Stimulated activated naive CD8-positive, alpha-beta T cell treated with anti-CD3 and anti-CD28 coated beads, Interleukin-15, amount 100 ng/mL, for 72 hours (primary cell): ENCODE measurements at regions not wholly inside any gene's neighbourhood (a gene's known extent, or its start where the extent isn't known, plus 50 kb on each side); places are given as distances from the start of the nearest gene placed in this dataset.
A peak's percentile ranks its signal among the peaks of the same experiment; 100 is the strongest.

Experiments
- ATAC-seq: fragments of 150-1000 bp; cut with Tn5 transposase; 2 replicates; pipeline ENCODE4 v1.10.0; 2021; ENCODE audit warnings: mild to moderate bottlenecking, moderate library complexity
- DNase-seq, 2 donors: peaks; one replicate each; pipeline ENCODE4 v3.0.0; 2021 to 2022
- H3K27ac Mint-ChIP-seq, 2 donors: one replicate each; pipeline ENCODE4 v1.8.0; 2022; ENCODE audit warnings: mild to moderate bottlenecking in 2 of 2, mixed read lengths in 2 of 2, moderate library complexity in 2 of 2
- H3K27me3 Mint-ChIP-seq: one replicate; pipeline ENCODE4 v1.8.0; 2022; ENCODE audit warnings: mixed read lengths
- H3K4me1 Mint-ChIP-seq: one replicate; pipeline ENCODE4 v1.8.0; 2022; ENCODE audit warnings: mild to moderate bottlenecking, mixed read lengths
- H3K4me3 Mint-ChIP-seq, 2 donors: one replicate each; pipeline ENCODE4 v1.8.0; 2022; ENCODE audit warnings: mild to moderate bottlenecking in 2 of 2, mixed read lengths in 2 of 2, moderate library complexity in 1 of 2
- H3K9me3 Mint-ChIP-seq, 2 donors: one replicate each; pipeline ENCODE4 v1.8.0; 2022; ENCODE audit warnings: mixed read lengths in 2 of 2

- Mint-ChIP-seq H3K4me3 (no peak overlapping the region), H3K9me3 (no peaks in the 10 kb centered on the region), H3K27ac (no peak overlapping the region), H3K4me1 (no peaks in the 10 kb centered on the region), H3K27me3 (peaks cover 7% of the 10 kb centered on the region)
- DNase-seq (no peak), ATAC-seq (no peak)
These were observed 363.4 kb upstream of the PLXNA2 start for GRCh38 chr1:208607616-208608015.

GRCh38 chr1:208614610-208615009 is 370.4 kb upstream of the PLXNA2 start:
- Mint-ChIP-seq H3K27ac (no peak overlapping the region), H3K4me1 (no peaks in the 10 kb centered on the region), H3K9me3 (peaks cover 8 to 12% of the 10 kb centered on the region in 2 donors), H3K4me3 (no peak overlapping the region), H3K27me3 (no peaks in the 10 kb centered on the region)
- ATAC-seq (no peak), DNase-seq (no peak)

GRCh38 chr1:208615371-208615770 is 371.2 kb upstream of the PLXNA2 start:
- Mint-ChIP-seq H3K27me3 (no peaks in the 10 kb centered on the region), H3K9me3 (peaks cover 8 to 16% of the 10 kb centered on the region in 2 donors), H3K4me1 (no peaks in the 10 kb centered on the region), H3K4me3 (no peak overlapping the region), H3K27ac (no peak overlapping the region)
- no peak for DNase-seq
- no peak for ATAC-seq

- DNase-seq (no peak), ATAC-seq (no peak)
- Mint-ChIP-seq H3K27ac (no peak overlapping the region), H3K9me3 (peaks cover 8 to 21% of the 10 kb centered on the region in 2 donors), H3K27me3 (no peaks in the 10 kb centered on the region), H3K4me1 (no peaks in the 10 kb centered on the region), H3K4me3 (no peak overlapping the region)
These were observed 372.6 kb upstream of the PLXNA2 start for GRCh38 chr1:208616776-208617175.

- no peak for ATAC-seq
- no peaks in the 10 kb centered on the region for H3K9me3 Mint-ChIP-seq
- no peaks in the 10 kb centered on the region for H3K27me3 Mint-ChIP-seq
- no peaks in the 10 kb centered on the region for H3K4me1 Mint-ChIP-seq
- H3K4me3 Mint-ChIP-seq = no peak overlapping the region
- DNase-seq = no peak
- peak overlapping the region in 1 of 2 donors; percentile 58 for H3K27ac Mint-ChIP-seq
These were observed 384.1 kb upstream of the PLXNA2 start for GRCh38 chr1:208628022-208628914.

GRCh38 chr1:208631092-208631491 is 386.9 kb upstream of the PLXNA2 start:
- Mint-ChIP-seq H3K27ac (no peak overlapping the region), H3K4me3 (no peak overlapping the region), H3K4me1 (no peaks in the 10 kb centered on the region), H3K27me3 (no peaks in the 10 kb centered on the region), H3K9me3 (no peaks in the 10 kb centered on the region)
- no peak for DNase-seq
- ATAC-seq = no peak

GRCh38 chr1:208631506-208631905 is 387.3 kb upstream of the PLXNA2 start:
- ATAC-seq = no peak
- Mint-ChIP-seq H3K9me3 (no peaks in the 10 kb centered on the region), H3K4me3 (no peak overlapping the region), H3K27me3 (no peaks in the 10 kb centered on the region), H3K27ac (no peak overlapping the region), H3K4me1 (no peaks in the 10 kb centered on the region)
- DNase-seq = no peak

GRCh38 chr1:208634346-208635140 is 390.4 kb upstream of the PLXNA2 start:
- Mint-ChIP-seq H3K9me3 (no peaks in the 10 kb centered on the region), H3K27me3 (peaks cover 8% of the 10 kb centered on the region), H3K27ac (no peak overlapping the region), H3K4me1 (no peaks in the 10 kb centered on the region), H3K4me3 (no peak overlapping the region)
- ATAC-seq (no peak), DNase-seq (no peak)

- ATAC-seq (no peak), DNase-seq (no peak)
- Mint-ChIP-seq H3K27ac (no peak overlapping the region), H3K9me3 (no peaks in the 10 kb centered on the region), H3K4me1 (no peaks in the 10 kb centered on the region), H3K27me3 (peaks cover 17% of the 10 kb centered on the region), H3K4me3 (no peak overlapping the region)
These were observed 393.0 kb upstream of the PLXNA2 start for GRCh38 chr1:208637181-208637580.

GRCh38 chr1:208639382-208639781 is 395.2 kb upstream of the PLXNA2 start:
- ATAC-seq = no peak
- Mint-ChIP-seq H3K27me3 (peaks cover 17% of the 10 kb centered on the region), H3K9me3 (no peaks in the 10 kb centered on the region), H3K4me3 (no peak overlapping the region), H3K4me1 (no peaks in the 10 kb centered on the region), H3K27ac (no peak overlapping the region)
- no peak for DNase-seq

- Mint-ChIP-seq H3K4me1 (no peaks in the 10 kb centered on the region), H3K4me3 (no peak overlapping the region), H3K27me3 (peaks cover 17% of the 10 kb centered on the region), H3K27ac (peak overlapping the region in 1 of 2 donors; percentile 28), H3K9me3 (no peaks in the 10 kb centered on the region)
- ATAC-seq = no peak
- DNase-seq = no peak
These were observed 396.1 kb upstream of the PLXNA2 start for GRCh38 chr1:208640295-208640694.

- no peaks in the 10 kb centered on the region for H3K4me1 Mint-ChIP-seq
- H3K9me3 Mint-ChIP-seq = no peaks in the 10 kb centered on the region
- ATAC-seq = no peak
These were observed 397.5 kb upstream of the PLXNA2 start for GRCh38 chr1:208641579-208642280.

GRCh38 chr1:208643005-208643597 is 398.9 kb upstream of the PLXNA2 start:
- Mint-ChIP-seq H3K4me3 (no peak overlapping the region), H3K4me1 (no peaks in the 10 kb centered on the region), H3K9me3 (peaks cover 0 to 4% of the 10 kb centered on the region in 2 donors), H3K27me3 (peaks cover 11% of the 10 kb centered on the region), H3K27ac (no peak overlapping the region)
- DNase-seq (no peak), ATAC-seq (no peak)

More at GRCh38 chr1:208641579-208642280, 397.5 kb upstream of the PLXNA2 start:
- H3K27ac Mint-ChIP-seq = no peak overlapping the region
- no peak for DNase-seq
- H3K4me3 Mint-ChIP-seq = no peak overlapping the region
- H3K27me3 Mint-ChIP-seq = peaks cover 17% of the 10 kb centered on the region

- Mint-ChIP-seq H3K27ac (no peak overlapping the region), H3K9me3 (peaks cover 0 to 4% of the 10 kb centered on the region in 2 donors), H3K4me3 (no peak overlapping the region)
These were observed 400.4 kb upstream of the PLXNA2 start for GRCh38 chr1:208644401-208645160.

GRCh38 chr1:208646431-208646830 is 402.2 kb upstream of the PLXNA2 start:
- ATAC-seq (no peak), DNase-seq (no peak)
- Mint-ChIP-seq H3K27ac (no peak overlapping the region), H3K4me1 (no peaks in the 10 kb centered on the region), H3K9me3 (peaks cover 0 to 4% of the 10 kb centered on the region in 2 donors), H3K27me3 (peaks cover 17% of the 10 kb centered on the region), H3K4me3 (no peak overlapping the region)

More at GRCh38 chr1:208644401-208645160, 400.4 kb upstream of the PLXNA2 start:
- no peak for DNase-seq
- no peaks in the 10 kb centered on the region for H3K4me1 Mint-ChIP-seq
- ATAC-seq = no peak
- H3K27me3 Mint-ChIP-seq = peaks cover 18% of the 10 kb centered on the region
